ENCODE measurements at regions not wholly inside any gene's neighbourhood (a gene's known extent, or its start where the extent isn't known, plus 50 kb on each side); places are given as distances from the start of the nearest gene placed in this dataset.

GRCh38 chr14:38504175-38504574 is 248.3 kb upstream of the CLEC14A start:
- ATAC-seq, result no peak

GRCh38 chr14:38502239-38502638 is 246.3 kb upstream of the CLEC14A start:
- no peak for ATAC-seq

- ATAC-seq, result no peak
Measured at GRCh38 chr14:38500125-38500524, 244.2 kb upstream of the CLEC14A start.

GRCh38 chr14:38496092-38496491 is 240.2 kb upstream of the CLEC14A start:
- ATAC-seq, result no peak

GRCh38 chr14:38490273-38490672 is 234.4 kb upstream of the CLEC14A start:
- no peak for ATAC-seq

GRCh38 chr14:38485026-38485425 is 229.1 kb upstream of the CLEC14A start:
- no peak for ATAC-seq

- ATAC-seq, result no peak
Measured at GRCh38 chr14:38481952-38482678, 226.2 kb upstream of the CLEC14A start.

GRCh38 chr14:38469156-38469555 is 213.3 kb upstream of the CLEC14A start:
- no peak for ATAC-seq

GRCh38 chr14:38442208-38442607 is 186.3 kb upstream of the CLEC14A start:
- no peak for ATAC-seq

GRCh38 chr14:38432186-38432585 is 176.3 kb upstream of the CLEC14A start:
- no peak for ATAC-seq

- ATAC-seq, result no peak
Measured at GRCh38 chr14:38431156-38431555, 175.3 kb upstream of the CLEC14A start.

- ATAC-seq, result no peak
Measured at GRCh38 chr14:38430522-38430921, 174.6 kb upstream of the CLEC14A start.

GRCh38 chr14:38425324-38425976 is 169.6 kb upstream of the CLEC14A start:
- ATAC-seq, result no peak

GRCh38 chr14:38420048-38420447 is 164.2 kb upstream of the CLEC14A start:
- no peak for ATAC-seq

- ATAC-seq, result no peak
Measured at GRCh38 chr14:38419579-38419978, 163.7 kb upstream of the CLEC14A start.

GRCh38 chr14:38412654-38413053 is 156.8 kb upstream of the CLEC14A start:
- no peak for ATAC-seq

GRCh38 chr14:38410442-38410841 is 154.5 kb upstream of the CLEC14A start:
- ATAC-seq, result no peak

- ATAC-seq, result no peak
Measured at GRCh38 chr14:38409071-38409705, 153.3 kb upstream of the CLEC14A start.

- ATAC-seq, result no peak
Measured at GRCh38 chr14:38405851-38406635, 150.2 kb upstream of the CLEC14A start.

GRCh38 chr14:38404616-38405015 is 148.7 kb upstream of the CLEC14A start:
- ATAC-seq, result no peak

GRCh38 chr14:38404100-38404541 is 148.2 kb upstream of the CLEC14A start:
- ATAC-seq, result no peak

GRCh38 chr14:38400751-38401150 is 144.9 kb upstream of the CLEC14A start:
- no peak for ATAC-seq

GRCh38 chr14:38399652-38400051 is 143.8 kb upstream of the CLEC14A start:
- no peak for ATAC-seq
